ENCODE measurements at regions not wholly inside any gene's neighbourhood (a gene's known extent, or its start where the extent isn't known, plus 50 kb on each side); places are given as distances from the start of the nearest gene placed in this dataset.

GRCh38 chr2:234438305-234438977 lies 58.4 kb downstream of the ARL4C start:
- Histone ChIP-seq H3K27me3 (ENCODE audit: insufficient read depth, low read length) (no peaks in the 10 kb centered on the region), H3K36me3 (ENCODE audit: insufficient read depth, low read depth, low read length) (no peaks in the 10 kb centered on the region), H3K9ac (ENCODE audit: low read depth, low read length) (no peak overlapping the region), H3K4me3 (ENCODE audit: low read length) (no peak overlapping the region), H3K4me1 (ENCODE audit: insufficient read depth, low read length) (0 out of 2 replicates have a peak, but pooled peaks cover 4% of the 10 kb centered on the region), H3K27ac (ENCODE audit: low read length) (no peak overlapping the region), H3K9me3 (ENCODE audit: insufficient read depth, low read depth, low read length) (no peaks in the 10 kb centered on the region)

- no peak overlapping the region for H3K27ac ChIP-seq (ENCODE audit: low read length)
- H3K9me3 ChIP-seq (ENCODE audit: insufficient read depth, low read depth, low read length): no peaks in the 10 kb centered on the region
- H3K27me3 ChIP-seq (ENCODE audit: insufficient read depth, low read length): no peaks in the 10 kb centered on the region
- H3K4me3 ChIP-seq (ENCODE audit: low read length): no peak overlapping the region
- H3K9ac ChIP-seq (ENCODE audit: low read depth, low read length): no peak overlapping the region
- 0 out of 2 replicates have a peak, but pooled peaks cover 4% of the 10 kb centered on the region for H3K4me1 ChIP-seq (ENCODE audit: insufficient read depth, low read length)
- no peaks in the 10 kb centered on the region for H3K36me3 ChIP-seq (ENCODE audit: insufficient read depth, low read depth, low read length)
Measured at GRCh38 chr2:234437642-234438304, 59.1 kb downstream of the ARL4C start.

GRCh38 chr2:234436482-234436837 lies 60.4 kb downstream of the ARL4C start:
- Histone ChIP-seq H3K4me1 (ENCODE audit: insufficient read depth, low read length) (peaks cover 5% of the 10 kb centered on the region; the same call in 1 of the 2 replicates), H3K9me3 (ENCODE audit: insufficient read depth, low read depth, low read length) (no peaks in the 10 kb centered on the region), H3K27me3 (ENCODE audit: insufficient read depth, low read length) (no peaks in the 10 kb centered on the region), H3K9ac (ENCODE audit: low read depth, low read length) (no peak overlapping the region), H3K4me3 (ENCODE audit: low read length) (no peak overlapping the region), H3K36me3 (ENCODE audit: insufficient read depth, low read depth, low read length) (no peaks in the 10 kb centered on the region), H3K27ac (ENCODE audit: low read length) (no peak overlapping the region)

- Histone ChIP-seq H3K9ac (ENCODE audit: low read depth, low read length) (no peak overlapping the region), H3K9me3 (ENCODE audit: insufficient read depth, low read depth, low read length) (no peaks in the 10 kb centered on the region), H3K36me3 (ENCODE audit: insufficient read depth, low read depth, low read length) (no peaks in the 10 kb centered on the region), H3K27ac (ENCODE audit: low read length) (no peak overlapping the region), H3K27me3 (ENCODE audit: insufficient read depth, low read length) (no peaks in the 10 kb centered on the region), H3K4me1 (ENCODE audit: insufficient read depth, low read length) (peaks cover 10% of the 10 kb centered on the region), H3K4me3 (ENCODE audit: low read length) (no peak overlapping the region)
Measured at GRCh38 chr2:234435836-234436481, 60.9 kb downstream of the ARL4C start.

- peaks cover 16% of the 10 kb centered on the region for H3K27me3 ChIP-seq (ENCODE audit: insufficient read depth, low read length)
- no peaks in the 10 kb centered on the region for H3K9me3 ChIP-seq (ENCODE audit: insufficient read depth, low read depth, low read length)
- H3K27ac ChIP-seq (ENCODE audit: low read length): no peak overlapping the region
- no peaks in the 10 kb centered on the region for H3K36me3 ChIP-seq (ENCODE audit: insufficient read depth, low read depth, low read length)
- peaks cover 17% of the 10 kb centered on the region for H3K4me1 ChIP-seq (ENCODE audit: insufficient read depth, low read length)
- no peak overlapping the region for H3K9ac ChIP-seq (ENCODE audit: low read depth, low read length)
- no peak overlapping the region for H3K4me3 ChIP-seq (ENCODE audit: low read length)
Measured at GRCh38 chr2:234433201-234433600, 63.7 kb downstream of the ARL4C start.

GRCh38 chr2:234430871-234431270 lies 66.0 kb downstream of the ARL4C start:
- Histone ChIP-seq H3K36me3 (ENCODE audit: insufficient read depth, low read depth, low read length) (no peaks in the 10 kb centered on the region), H3K4me1 (ENCODE audit: insufficient read depth, low read length) (peaks cover 27% of the 10 kb centered on the region), H3K27ac (ENCODE audit: low read length) (no peak overlapping the region), H3K9ac (ENCODE audit: low read depth, low read length) (no peak overlapping the region), H3K4me3 (ENCODE audit: low read length) (peak overlapping the region; percentile 15; the same call in 1 of the 2 replicates), H3K27me3 (ENCODE audit: insufficient read depth, low read length) (peaks cover 32% of the 10 kb centered on the region), H3K9me3 (ENCODE audit: insufficient read depth, low read depth, low read length) (no peaks in the 10 kb centered on the region)

- Histone ChIP-seq H3K9me3 (ENCODE audit: insufficient read depth, low read depth, low read length) (no peaks in the 10 kb centered on the region), H3K36me3 (ENCODE audit: insufficient read depth, low read depth, low read length) (no peaks in the 10 kb centered on the region), H3K4me3 (ENCODE audit: low read length) (no peak overlapping the region), H3K27me3 (ENCODE audit: insufficient read depth, low read length) (peaks cover 42% of the 10 kb centered on the region), H3K9ac (ENCODE audit: low read depth, low read length) (no peak overlapping the region), H3K4me1 (ENCODE audit: insufficient read depth, low read length) (peaks cover 27% of the 10 kb centered on the region), H3K27ac (ENCODE audit: low read length) (no peak overlapping the region)
Measured at GRCh38 chr2:234429265-234429664, 67.6 kb downstream of the ARL4C start.

GRCh38 chr2:234427081-234428061 lies 69.5 kb downstream of the ARL4C start:
- Histone ChIP-seq H3K4me3 (ENCODE audit: low read length) (peak overlapping the region; percentile 29; the same call in 1 of the 2 replicates), H3K27me3 (ENCODE audit: insufficient read depth, low read length) (peaks cover 42% of the 10 kb centered on the region), H3K9me3 (ENCODE audit: insufficient read depth, low read depth, low read length) (no peaks in the 10 kb centered on the region), H3K27ac (ENCODE audit: low read length) (no peak overlapping the region), H3K4me1 (ENCODE audit: insufficient read depth, low read length) (peaks cover 27% of the 10 kb centered on the region), H3K9ac (ENCODE audit: low read depth, low read length) (no peak overlapping the region; the same call in 1 of the 2 replicates), H3K36me3 (ENCODE audit: insufficient read depth, low read depth, low read length) (no peaks in the 10 kb centered on the region)

- H3K4me1 ChIP-seq (ENCODE audit: insufficient read depth, low read length): peaks cover 27% of the 10 kb centered on the region
- no peak overlapping the region for H3K4me3 ChIP-seq (ENCODE audit: low read length)
Measured at GRCh38 chr2:234426616-234427015, 70.3 kb downstream of the ARL4C start.

GRCh38 chr2:234425639-234426603 lies 71.0 kb downstream of the ARL4C start:
- Histone ChIP-seq H3K27ac (ENCODE audit: low read length) (no peak overlapping the region), H3K9ac (ENCODE audit: low read depth, low read length) (no peak overlapping the region), H3K27me3 (ENCODE audit: insufficient read depth, low read length) (peaks cover 42% of the 10 kb centered on the region), H3K36me3 (ENCODE audit: insufficient read depth, low read depth, low read length) (no peaks in the 10 kb centered on the region), H3K4me1 (ENCODE audit: insufficient read depth, low read length) (peaks cover 20% of the 10 kb centered on the region; the same call in 1 of the 2 replicates), H3K4me3 (ENCODE audit: low read length) (no peak overlapping the region), H3K9me3 (ENCODE audit: insufficient read depth, low read depth, low read length) (no peaks in the 10 kb centered on the region)

More at GRCh38 chr2:234426616-234427015, 70.3 kb downstream of the ARL4C start:
- Histone ChIP-seq H3K36me3 (ENCODE audit: insufficient read depth, low read depth, low read length) (no peaks in the 10 kb centered on the region), H3K9me3 (ENCODE audit: insufficient read depth, low read depth, low read length) (no peaks in the 10 kb centered on the region), H3K27me3 (ENCODE audit: insufficient read depth, low read length) (peaks cover 42% of the 10 kb centered on the region), H3K9ac (ENCODE audit: low read depth, low read length) (no peak overlapping the region), H3K27ac (ENCODE audit: low read length) (no peak overlapping the region)

All from iPS-20b (cell line).